ENCODE measurements at regions not wholly inside any gene's neighbourhood (a gene's known extent, or its start where the extent isn't known, plus 50 kb on each side); places are given as distances from the start of the nearest gene placed in this dataset.

DNA sequence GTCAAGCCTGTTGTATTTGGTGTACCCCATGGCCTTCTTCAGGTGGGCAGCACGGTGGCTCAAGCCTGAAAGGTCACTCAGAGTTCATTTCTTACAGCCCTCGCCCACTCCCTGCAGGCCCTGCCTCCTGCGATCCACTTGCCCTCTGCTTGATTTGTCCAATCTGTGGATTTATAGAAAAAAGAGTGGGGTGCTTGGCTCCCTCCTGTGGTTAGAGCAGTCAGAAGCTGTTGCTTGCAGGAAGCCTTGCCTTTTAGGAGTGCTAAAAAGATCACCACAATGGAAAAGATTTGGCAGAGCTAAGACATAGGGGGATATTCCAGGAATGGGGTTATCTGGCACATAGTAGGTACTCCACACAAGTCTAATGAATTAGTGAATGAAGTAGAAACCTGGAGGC lies 108.0 kb upstream of the TRABD2B start:
- no peak for TF ChIP-seq ZFP3 (CRISPR knock-in tag; IDR thresholded peaks at IDR 0.05)
- no peak for TF ChIP-seq ZNF565 (CRISPR knock-in tag; conservative IDR thresholded peaks at IDR 0.05; ENCODE audit: low read depth)
- TF ChIP-seq PPARA (CRISPR knock-in tag; IDR thresholded peaks at IDR 0.05; ENCODE audit: borderline replicate concordance) = no peak
- TF ChIP-seq SNAI2 (CRISPR knock-in tag; IDR thresholded peaks at IDR 0.05) = no peak
- TF ChIP-seq, protein P1, sequence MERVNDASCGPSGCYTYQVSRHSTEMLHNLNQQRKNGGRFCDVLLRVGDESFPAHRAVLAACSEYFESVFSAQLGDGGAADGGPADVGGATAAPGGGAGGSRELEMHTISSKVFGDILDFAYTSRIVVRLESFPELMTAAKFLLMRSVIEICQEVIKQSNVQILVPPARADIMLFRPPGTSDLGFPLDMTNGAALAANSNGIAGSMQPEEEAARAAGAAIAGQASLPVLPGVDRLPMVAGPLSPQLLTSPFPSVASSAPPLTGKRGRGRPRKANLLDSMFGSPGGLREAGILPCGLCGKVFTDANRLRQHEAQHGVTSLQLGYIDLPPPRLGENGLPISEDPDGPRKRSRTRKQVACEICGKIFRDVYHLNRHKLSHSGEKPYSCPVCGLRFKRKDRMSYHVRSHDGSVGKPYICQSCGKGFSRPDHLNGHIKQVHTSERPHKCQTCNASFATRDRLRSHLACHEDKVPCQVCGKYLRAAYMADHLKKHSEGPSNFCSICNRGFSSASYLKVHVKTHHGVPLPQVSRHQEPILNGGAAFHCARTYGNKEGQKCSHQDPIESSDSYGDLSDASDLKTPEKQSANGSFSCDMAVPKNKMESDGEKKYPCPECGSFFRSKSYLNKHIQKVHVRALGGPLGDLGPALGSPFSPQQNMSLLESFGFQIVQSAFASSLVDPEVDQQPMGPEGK (CRISPR knock-in tag; IDR thresholded peaks at IDR 0.05; ENCODE audit: borderline replicate concordance) = no peak
- no peak for TF ChIP-seq TOX (CRISPR knock-in tag; IDR thresholded peaks at IDR 0.05; ENCODE audit: borderline replicate concordance)
- no peak for TF ChIP-seq RARB (CRISPR knock-in tag; IDR thresholded peaks at IDR 0.05)
- TF ChIP-seq ARNTL (CRISPR knock-in tag; IDR thresholded peaks at IDR 0.05; ENCODE audit: borderline replicate concordance, low read depth) = no peak
- no peak for TF ChIP-seq GLIS3 (CRISPR knock-in tag; IDR thresholded peaks at IDR 0.05)
- TF ChIP-seq BACH2 (CRISPR knock-in tag; IDR thresholded peaks at IDR 0.05; ENCODE audit: borderline replicate concordance) = no peak
- TF ChIP-seq ZFP30 (CRISPR knock-in tag; IDR thresholded peaks at IDR 0.05) = no peak
- TF ChIP-seq ZC3H10 (CRISPR knock-in tag; IDR thresholded peaks at IDR 0.05) = no peak

Data from SK-N-SH treated with all-trans-retinoic acid at 6 μM for 48 hours (cell line).